ENCODE measurements at regions not wholly inside any gene's neighbourhood (a gene's known extent, or its start where the extent isn't known, plus 50 kb on each side); places are given as distances from the start of the nearest gene placed in this dataset.
"Not testable (repeated sequence)": the region's sequence is repeated elsewhere in the genome, so short reads cannot be mapped to it uniquely, and the experiment has no call there.

DNA sequence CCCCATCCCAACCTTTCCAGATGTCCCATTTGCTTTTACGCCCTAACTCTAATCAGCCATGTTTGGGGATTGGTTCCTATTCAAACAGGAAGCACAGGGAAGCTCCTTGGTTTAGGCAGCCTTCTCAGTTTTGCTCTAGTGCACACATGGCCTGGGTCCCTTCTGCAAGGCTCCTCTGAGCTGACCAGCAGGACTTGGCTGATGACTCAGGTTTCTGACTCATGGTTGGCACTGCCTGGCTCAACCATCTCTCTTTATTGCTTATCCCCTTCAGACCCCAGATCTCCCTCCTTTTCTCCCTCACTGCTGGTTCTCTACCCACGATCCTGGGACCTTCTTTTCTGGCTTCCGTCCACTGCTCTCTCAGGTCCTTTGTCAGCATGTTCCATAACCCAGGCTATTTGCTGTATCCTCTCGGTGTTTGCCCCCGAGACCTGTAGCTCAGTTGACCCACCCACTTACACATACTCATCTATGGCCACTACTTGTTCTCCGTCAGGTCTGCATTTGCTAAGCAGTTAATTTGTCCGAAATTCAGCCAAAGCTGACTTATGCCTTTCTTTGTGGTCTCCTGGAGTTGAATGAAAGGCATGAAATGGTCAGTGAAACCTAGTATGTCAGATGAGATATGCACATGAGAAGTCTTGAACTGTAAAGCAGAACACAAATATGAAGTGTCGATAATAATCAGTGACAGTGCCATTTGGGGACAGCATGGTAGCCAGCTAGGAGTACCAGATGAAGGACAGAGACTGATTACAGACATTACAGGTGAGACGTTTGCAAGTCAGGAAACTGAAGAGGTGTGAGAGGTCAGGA lies 323.5 kb upstream of the ROPN1 start:
- no peak for DNase-seq

DNA sequence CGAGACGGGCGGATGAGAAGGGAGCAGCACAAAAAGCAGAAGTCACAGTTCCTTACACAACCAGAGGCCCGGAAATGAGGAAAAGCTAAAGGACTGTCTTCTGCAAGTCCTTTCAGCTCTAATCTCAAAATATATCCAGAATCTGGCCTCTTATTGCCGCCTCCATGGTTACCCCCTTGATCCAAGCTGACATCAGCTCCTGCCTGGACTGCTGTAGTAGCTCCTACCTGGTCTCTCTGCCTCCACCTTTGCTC lies 324.0 kb upstream of the ROPN1 start:
- no peak for DNase-seq

DNA sequence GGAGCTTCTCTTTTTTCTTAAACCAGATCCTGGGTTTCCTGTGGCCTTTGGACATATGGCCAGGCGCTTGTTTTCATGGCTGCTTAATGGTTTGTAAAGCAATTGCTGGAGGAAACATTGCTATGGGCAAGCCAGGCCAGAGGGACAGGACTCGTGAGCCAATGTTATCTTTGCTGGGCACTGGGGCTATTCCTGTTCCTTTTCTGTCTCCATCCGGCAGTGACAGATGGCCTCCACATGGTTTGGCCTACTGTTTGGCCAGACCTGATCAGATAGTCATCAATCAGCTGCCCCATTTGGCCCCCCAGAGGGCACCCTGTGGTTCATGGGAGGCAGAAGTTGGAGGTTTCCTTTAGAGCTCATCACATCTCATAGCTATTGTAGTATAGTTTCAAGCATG lies 326.1 kb upstream of the ROPN1 start:
- DNase-seq = no peak

DNA sequence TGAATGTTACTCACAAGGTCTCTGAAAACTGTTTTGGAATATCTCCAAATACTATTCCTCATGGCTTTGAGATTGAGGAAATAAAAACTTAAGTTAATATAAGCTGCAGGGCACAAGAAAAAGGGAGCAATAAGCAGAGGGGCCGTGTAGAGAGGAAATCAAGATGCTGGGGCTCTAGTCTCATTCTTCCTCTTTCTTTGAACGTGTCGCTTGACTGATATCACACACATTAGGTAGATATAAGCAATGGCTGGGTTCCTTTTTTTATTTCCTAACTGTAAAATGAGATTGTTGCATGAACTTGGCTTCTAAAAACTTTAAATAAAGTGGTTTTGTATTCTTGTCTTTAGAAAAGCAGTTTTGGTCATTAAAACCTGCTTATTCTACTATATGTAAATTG lies 326.7 kb upstream of the ROPN1 start:
- no peak for DNase-seq

DNA sequence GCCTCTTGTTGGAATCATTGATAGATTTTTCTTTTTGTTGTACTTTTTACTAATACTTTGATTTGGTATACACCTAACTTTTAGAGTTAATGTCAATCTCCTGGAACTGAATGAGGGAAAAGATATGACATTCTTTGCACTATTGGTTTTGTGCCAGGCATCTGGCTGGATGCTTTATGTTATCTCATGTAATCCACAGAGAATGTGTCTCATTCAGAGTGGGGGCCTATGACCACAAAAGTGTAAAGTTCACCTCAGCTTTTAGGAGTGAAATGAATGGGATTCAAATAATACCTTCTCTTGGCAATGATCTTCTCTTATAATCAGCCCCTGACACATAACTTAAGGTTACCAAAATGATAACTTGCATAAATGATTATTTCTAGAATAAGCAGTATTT lies 329.1 kb upstream of the ROPN1 start:
- no peak for DNase-seq

DNA sequence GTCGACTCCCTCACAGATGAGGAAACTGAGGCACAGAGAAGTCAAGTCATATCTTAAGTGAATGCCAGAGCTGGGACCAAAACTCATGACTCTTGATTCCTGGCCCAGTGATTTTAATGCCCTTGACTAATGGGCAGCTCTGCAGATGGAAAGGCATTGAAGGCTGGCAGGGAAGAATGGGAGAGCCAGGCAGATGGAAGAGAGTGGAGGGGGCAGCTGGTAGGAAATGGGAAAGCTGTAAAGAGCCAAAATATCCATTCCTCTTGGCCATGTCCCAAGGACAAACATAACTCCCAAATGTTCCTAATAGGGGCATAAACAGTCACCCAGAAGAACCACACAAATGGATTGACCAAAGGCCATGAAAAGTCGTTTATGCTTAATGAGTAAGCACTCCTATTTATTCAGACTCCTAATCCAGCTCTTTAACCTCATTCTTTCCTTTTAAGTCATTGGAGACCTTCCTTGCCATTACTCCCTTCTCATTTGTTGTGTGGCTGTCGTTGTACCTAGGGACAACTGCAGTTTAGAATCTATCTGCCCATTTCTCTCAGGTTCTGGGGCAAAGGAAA lies 330.5 kb upstream of the ROPN1 start:
- no peak for DNase-seq

DNA sequence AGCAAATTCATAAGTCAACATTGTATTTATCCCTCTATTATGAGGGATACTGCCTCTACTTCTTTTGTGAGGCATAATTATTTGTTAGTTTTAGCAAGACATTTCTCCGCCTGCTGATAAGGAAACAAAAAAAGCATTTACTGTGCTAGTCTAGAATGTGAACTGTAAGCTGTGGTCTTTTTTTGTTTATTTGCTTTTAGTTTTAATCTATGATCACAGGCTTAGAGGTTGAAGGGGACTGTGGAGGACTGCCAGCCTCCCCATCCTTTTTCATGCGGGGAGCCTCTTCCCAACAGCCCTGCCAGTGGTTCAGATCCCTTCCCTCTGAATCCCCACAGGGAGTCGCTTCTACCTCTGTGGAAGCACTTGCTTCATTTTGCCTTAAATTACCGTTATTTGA lies 331.0 kb upstream of the ROPN1 start:
- no peak for DNase-seq

DNA sequence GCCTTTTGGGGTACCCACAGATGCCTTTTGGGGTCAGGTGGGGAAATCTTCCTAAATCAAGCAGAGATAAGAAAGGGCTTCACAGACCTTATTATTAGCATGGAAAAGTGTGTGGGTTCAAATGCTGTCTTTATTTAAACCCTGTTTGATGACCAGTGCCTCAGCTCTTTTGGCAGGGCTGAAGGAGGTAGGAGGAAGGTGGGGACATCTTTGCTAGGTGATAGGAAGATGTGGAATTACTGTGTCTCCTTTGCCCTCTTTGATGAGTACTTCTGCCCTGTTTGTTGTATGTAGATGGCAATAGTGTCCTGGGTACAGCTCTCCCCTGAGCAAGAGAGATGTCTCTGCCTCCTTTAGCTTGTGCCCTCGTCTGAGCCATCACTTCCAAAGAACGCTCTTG lies 333.3 kb upstream of the ROPN1 start:
- no peak for DNase-seq

DNA sequence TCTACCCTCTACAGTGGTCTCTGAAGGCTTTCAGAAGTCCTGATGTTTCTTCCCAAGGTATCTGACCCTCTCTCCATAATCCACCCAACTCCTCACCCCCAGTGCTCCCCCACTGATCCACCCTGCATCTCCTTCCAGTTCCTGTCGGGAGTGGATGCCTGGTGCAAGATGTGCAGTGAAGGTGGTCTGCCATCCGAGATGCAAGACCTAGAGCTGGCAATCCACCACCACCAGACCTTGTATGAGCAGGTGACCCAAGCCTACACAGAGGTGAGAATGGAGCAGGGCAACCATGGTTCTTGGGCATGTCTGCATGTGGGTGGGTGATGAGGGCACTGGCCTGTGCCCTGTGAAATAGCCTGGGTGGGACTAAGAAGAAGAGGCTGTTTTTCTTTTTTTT lies 337.8 kb upstream of the ROPN1 start:
- DNase-seq = no peak

DNA sequence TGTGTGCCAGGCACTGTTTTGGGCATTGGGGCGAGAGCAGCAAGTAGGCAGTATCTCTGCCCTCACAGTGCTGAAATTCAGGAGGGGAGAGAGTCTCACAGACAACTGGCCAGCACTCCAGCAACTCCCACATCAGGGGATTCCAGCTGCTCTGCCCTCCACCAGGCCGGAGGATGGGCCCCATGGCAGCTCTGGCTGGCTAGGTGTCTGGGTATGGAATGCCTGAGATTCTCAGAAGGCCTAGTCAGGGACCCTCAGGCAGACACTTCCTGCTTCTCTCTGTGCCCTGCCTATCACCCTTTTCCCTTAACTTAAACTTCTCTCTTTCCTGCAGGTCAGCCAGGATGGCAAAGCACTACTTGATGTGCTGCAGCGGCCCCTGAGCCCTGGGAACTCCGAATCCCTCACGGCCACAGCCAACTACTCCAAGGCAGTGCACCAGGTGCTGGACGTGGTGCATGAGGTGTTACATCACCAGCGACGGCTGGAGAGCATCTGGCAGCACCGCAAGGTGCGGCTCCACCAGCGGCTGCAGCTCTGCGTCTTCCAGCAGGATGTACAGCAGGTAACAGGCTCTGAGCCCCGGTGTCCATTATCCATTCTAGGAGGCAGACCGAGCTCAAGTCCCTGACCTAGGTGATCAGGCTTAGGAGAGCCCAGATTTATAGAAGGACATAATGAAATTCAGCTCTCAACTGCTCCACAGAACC lies 342.2 kb upstream of the ROPN1 start:
- no peak for DNase-seq

DNA sequence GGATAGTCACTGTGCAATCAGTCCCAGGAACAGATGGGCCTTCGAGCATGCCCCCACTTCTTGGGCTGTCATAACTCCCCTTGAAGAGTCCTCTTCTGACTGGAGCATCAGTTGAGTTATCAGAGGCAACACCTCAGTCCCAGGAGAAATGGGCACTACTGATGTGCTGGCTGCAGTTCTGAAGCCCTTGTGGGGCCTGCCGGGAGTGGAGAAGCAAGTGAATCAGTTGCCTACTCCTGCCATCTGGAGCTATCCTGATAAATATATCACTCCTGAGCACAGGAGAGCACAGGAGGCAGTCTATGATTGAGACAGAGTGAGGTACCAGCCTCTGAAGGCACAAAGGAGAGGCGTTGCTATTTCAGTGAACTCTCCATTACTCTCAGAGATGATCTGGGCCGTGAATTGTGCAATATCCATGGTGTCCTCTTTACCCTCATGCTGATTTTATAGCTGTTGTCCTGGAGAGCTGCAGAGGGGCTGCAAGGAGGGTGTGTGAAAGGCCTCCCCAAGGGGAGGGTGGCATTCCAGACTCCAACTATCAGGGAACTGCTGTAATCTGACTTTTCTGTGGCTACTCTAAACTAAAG lies 344.2 kb upstream of the ROPN1 start:
- DNase-seq = no peak

DNA sequence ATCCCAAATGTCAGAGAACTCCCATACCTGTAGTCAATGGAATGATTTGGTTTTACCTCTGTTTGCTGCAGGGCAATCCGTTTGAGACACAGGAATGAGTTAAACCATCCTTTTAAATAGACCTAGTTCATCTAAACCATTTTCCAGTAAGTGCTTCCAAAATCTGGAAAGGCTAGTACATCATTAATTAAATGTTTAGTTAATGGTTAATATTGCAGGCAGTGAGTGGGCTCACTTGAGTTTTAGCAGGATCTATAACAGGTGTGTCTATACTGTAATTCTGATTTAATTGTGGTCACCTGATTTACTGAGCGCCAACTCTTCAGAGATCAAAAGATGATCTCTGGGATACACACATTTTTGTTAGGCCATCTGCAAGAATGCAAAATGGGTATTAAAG lies 353.9 kb upstream of the ROPN1 start:
- no peak for DNase-seq

DNA sequence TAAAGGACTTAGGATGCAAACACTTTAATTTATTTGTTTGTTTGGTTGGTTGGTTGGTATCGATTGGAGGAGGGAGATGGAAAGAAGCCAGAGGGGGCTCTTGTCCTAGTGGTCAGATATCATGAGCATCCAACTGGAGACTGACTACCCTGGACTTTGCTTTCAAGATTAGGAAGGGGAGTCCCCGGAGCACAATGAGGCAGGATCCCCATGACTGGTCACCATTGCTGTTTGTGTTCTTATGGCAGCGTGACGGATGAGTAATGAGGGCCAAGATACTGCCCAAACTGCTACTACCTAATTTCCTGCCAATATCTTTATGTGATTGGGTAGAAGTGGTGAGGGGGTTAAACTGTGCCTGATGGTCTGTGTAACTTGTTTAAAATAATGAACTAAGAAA lies 354.6 kb upstream of the ROPN1 start:
- DNase-seq = no peak

DNA sequence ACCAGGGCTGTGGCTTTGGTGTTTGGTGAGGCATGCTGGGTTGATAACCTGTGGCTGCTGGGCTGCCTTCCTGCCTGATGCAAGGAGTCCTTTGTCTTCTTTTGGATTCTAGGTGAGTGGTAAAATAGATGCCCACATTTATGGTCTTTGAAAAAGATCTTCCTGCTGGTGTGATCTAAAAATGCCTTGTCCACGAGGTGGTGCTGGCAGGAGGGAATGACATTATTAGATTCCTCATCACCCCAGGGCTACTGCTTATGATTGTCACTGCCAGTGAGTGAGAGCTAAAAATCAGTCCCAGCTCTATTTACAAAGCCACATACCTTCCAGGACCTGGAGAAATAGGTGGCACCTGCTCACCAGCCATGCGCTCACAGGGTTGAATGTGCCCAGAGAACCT lies 355.5 kb upstream of the ROPN1 start:
- no peak for DNase-seq

DNA sequence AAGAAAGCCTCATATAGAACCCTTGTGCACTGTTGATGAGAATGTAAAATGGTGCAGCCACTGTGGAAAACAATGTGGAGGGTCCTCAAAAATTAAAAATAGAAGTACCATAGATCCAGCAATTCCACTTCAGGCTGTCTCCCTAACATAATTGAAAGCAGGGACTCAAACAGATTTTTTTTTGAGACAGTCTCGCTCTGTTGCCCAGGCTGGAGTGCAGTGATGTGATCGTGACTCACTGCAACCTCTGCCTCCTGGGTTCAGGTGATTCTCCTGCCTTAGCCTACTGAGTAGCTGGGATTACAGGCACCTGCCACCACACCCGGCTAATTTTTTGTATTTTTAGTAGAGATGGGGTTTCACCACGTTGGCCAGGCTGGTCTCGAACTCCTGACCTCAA lies 356.6 kb upstream of the ROPN1 start:
- not testable (repeated sequence) for DNase-seq

DNA sequence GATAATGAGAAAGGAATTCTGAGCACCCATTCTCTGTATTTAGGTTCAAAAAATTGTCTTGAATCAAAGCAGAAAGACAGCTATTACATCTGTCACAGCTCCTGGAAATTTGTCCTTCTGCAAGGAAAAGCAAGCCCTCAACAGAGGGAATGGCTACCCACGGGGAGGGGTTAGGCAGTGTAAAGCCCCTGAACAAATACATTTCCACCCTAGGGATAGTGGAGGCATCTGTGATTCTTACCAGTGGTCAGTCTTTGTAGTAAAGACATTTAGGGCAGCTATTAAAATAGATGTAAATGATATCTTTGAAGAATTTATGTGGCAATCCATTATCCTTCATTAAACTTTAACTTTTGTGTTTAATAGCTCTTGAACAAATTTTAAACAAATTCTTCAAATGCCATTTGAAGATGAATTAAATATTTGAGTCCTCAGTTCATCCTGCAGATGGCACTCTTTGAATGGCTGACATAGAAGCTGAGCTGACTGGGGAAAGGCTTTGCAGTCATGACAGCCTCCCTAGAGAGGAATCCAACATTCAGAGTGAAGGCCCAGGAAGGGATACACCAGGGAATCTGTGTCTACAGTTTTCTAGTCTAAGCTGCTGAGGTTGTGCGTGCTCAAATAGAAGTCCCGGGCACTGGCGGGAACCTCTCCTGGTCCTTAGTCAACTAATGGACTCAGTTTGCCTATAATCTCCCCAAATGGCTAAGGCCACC lies 359.7 kb upstream of the ROPN1 start:
- peak in 1 of 2 donors; percentile 60 for DNase-seq

DNA sequence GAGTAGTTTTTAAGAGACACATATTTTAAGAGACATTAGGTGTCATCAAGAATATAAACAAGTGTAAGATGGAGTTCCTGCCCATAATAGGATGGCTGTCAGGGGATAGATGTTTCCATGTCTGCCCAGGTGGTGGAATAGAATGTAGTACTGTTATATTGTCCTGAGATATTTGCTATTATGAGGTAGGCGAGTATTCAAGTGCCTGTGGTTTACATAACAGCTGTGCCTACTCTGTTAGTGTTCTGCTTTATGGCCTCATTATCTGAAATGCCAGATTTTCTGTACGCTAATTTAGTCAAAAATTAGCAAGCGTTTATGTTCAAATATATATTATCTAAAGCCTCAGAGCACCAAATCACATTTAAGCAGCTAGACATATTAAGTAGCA lies 360.2 kb upstream of the ROPN1 start:
- DNase-seq = no peak

DNA sequence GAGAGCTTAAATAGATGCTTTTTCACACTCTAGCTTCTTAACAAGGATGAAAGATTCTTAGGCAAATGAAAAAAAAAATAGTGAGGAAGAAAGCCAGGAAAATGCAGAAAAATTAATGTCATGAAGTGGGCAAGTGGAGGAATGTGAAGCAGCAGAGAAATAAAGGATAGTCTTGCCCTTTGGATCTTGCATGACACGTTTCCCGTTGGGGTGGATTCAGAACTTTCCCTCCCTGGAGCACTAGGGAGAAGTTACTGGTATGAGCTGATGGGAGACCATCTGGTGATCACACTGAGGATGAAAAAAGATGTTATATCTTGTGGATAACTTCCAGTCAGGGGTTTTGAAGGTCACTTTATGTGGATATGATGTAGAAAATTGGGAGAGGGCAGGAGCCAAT lies 361.8 kb upstream of the ROPN1 start:
- DNase-seq = no peak

DNA sequence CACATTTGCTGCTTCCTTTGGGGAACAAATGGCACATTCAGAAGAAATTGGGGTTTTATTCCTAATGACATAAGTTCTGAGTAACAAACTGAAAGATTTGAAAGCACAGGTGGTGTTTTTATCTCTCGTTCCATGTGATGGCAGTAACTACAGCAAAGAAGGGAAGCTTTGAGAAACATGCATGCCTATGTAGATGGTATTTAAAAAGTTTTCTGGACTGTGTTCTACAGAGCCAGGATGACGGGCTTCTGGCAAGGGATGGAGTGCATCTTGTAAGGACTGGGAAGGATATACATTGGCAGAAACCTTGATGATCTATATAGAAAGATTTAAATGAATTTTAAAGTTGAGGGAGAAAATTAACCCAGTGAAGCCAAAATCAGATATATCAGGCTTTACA lies 362.2 kb upstream of the ROPN1 start:
- DNase-seq = no peak

DNA sequence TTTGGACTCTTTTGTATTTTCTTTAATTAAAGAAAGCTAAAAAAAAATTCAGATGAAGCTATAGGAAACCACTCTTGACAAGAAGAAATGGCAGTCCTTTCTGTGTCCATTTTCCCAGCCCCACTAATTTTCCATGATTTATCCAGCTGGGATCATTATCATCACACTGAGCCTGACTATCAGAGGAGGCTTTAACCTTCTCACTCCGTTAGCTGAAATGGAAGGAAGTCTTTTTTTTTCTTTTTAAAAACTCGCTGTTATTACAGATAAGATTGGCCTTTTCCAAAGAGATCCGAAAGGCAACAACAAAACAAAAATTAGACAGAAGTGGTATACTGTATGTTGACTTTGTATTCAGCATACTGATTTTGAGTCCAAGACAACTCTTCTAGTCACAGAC lies 366.2 kb upstream of the ROPN1 start:
- peak in 1 of 2 donors; percentile 48 for DNase-seq

DNA sequence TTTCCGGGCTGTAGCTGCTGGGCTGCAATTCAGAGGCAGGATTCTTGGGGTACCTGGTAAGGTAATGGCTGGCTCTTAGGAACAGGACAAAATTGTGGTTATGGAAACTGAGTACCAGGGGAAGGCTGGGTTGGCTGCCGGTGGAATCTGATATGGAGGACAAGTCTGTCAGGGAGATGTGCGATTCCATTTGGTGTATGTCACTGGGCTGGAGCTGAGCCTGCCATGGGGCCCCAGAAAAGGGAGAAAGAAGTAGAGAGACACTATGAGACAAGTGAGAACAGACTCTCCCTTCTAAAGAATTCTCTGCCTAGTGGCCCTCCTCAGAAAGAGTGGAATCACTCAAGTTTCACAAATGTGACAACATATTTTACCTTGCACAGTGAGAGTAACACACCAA lies 368.2 kb upstream of the ROPN1 start:
- no peak for DNase-seq

DNA sequence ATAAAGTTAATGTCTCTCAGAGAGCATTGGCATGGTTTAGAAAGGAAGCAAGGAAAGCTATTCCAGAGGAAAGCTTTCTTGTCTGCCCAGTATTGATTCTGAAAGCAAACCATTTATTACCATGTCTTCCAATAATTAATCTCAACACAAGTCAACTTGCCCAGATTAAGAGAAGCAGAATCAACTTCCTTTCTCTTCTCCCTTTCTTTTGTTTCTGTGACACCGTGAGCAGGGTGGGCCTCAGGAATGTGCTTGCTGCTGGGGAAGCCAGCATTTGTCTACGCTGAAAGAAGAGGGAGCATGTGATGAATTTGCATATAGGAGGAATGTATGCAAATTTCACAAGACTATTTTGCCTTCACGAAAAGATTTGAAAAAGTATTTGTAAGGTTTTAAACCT lies 368.6 kb upstream of the ROPN1 start:
- no peak for DNase-seq

DNA sequence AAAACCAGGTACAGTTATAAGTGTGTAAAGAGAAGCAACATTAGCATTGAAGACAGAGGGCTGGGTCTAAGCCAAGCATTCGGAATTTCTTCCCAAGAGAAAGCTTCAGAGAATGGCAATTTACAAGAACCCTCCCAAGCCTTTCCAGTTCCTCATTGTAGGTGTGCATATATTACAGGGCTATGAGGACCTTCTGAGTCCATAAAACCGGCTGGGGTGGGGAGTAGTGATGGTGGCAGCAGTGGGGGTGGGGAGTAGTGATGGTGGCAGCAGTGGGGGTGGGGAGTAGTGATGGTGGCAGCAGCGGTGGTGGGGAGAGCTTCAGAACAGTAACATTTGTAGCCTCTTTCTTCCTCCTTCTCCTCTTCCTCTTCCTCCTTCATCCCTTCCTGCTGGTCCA lies 368.7 kb upstream of the UMPS start:
- no peak for DNase-seq
